Liver (tissue), 8 donors: ENCODE measurements at regions not wholly inside any gene's neighbourhood (a gene's known extent, or its start where the extent isn't known, plus 50 kb on each side); places are given as distances from the start of the nearest gene placed in this dataset.

Experiments used
- DNase-seq: peaks from one replicate; pipeline ENCODE4 v3.0.0-alpha.2; 2017; ENCODE audit warnings: low spot score
- H3K27ac ChIP-seq, 2 donors: one replicate each; pipeline ENCODE4 v1.7.0; 2013; ENCODE audit warnings: inconsistent platforms in 2 of 2, low read length in 2 of 2, control low read depth in 1 of 2, low read depth in 1 of 2, mild to moderate bottlenecking in 1 of 2
- H3K27me3 ChIP-seq, 4 donors: one replicate each; pipeline versions ENCODE4 v1.6.1 to v1.7.0; 2013; ENCODE audit warnings: low read length in 3 of 4, inconsistent platforms in 1 of 4, mild to moderate bottlenecking in 1 of 4, moderate library complexity in 1 of 4; ENCODE audit not compliant: control insufficient read depth in 4 of 4, insufficient read depth in 4 of 4
- H3K36me3 ChIP-seq, 4 donors: one replicate each; pipeline versions ENCODE4 v1.6.1 to v1.7.0; 2013; ENCODE audit warnings: low read length in 3 of 4, mild to moderate bottlenecking in 3 of 4, low read depth in 1 of 4, moderate library complexity in 1 of 4; ENCODE audit not compliant: control insufficient read depth in 4 of 4, insufficient read depth in 3 of 4
- H3K4me1 ChIP-seq, 4 donors: one replicate each; pipeline versions ENCODE4 v1.6.1 to v1.7.0; 2013; ENCODE audit warnings: low read length in 3 of 4, mild to moderate bottlenecking in 3 of 4, moderate library complexity in 1 of 4; ENCODE audit not compliant: control insufficient read depth in 4 of 4, insufficient read depth in 4 of 4
- H3K4me3 ChIP-seq, 3 donors: one replicate each; pipeline versions ENCODE4 v1.6.1 to v1.7.0; 2013; ENCODE audit warnings: low read length in 3 of 3, control low read depth in 1 of 3, low read depth in 1 of 3, mild to moderate bottlenecking in 1 of 3
- H3K9ac ChIP-seq, 2 donors: one replicate each; pipeline ENCODE4 v1.7.0; 2013; ENCODE audit warnings: low read length in 2 of 2, mild to moderate bottlenecking in 2 of 2, moderate library complexity in 2 of 2, control low read depth in 1 of 2, low read depth in 1 of 2
- H3K9me3 ChIP-seq, 4 donors: one replicate each; pipeline versions ENCODE4 v1.6.1 to v1.7.0; 2013; ENCODE audit warnings: low read length in 3 of 4; ENCODE audit not compliant: control insufficient read depth in 4 of 4
- CTCF ChIP-seq: fragments of 150-350 bp; IDR thresholded peaks from 2 replicates; pipeline ENCODE4 v1.5.1; 2017; ENCODE audit warnings: improper control_type of control experiment, low read depth, low read length; ENCODE audit not compliant: missing input control
- EGR1 ChIP-seq, 2 donors: IDR thresholded peaks; 2 replicates each; pipeline ENCODE4 v1.6.1; 2016 to 2018; ENCODE audit warnings: antibody characterized with exemption in 2 of 2, low read depth in 2 of 2
- FOXA1 ChIP-seq: IDR thresholded peaks from 2 replicates; pipeline ENCODE4 v1.6.1; 2016; ENCODE audit warnings: antibody characterized with exemption
- FOXA2 ChIP-seq: IDR thresholded peaks from 2 replicates; pipeline ENCODE4 v1.6.1; 2016; ENCODE audit warnings: antibody characterized with exemption
- GABPA ChIP-seq, 2 donors: IDR thresholded peaks in 1 of 2; conservative IDR thresholded peaks in 1 of 2; 2 replicates each; pipeline ENCODE4 v1.6.1; 2016; ENCODE audit warnings: antibody characterized with exemption in 2 of 2, mild to moderate bottlenecking in 1 of 2, moderate library complexity in 1 of 2
- HNF4A ChIP-seq, 2 donors: conservative IDR thresholded peaks; 2 replicates each; pipeline ENCODE4 v1.6.1; 2016; ENCODE audit warnings: antibody characterized with exemption in 2 of 2, mild to moderate bottlenecking in 2 of 2
- HNF4G ChIP-seq: IDR thresholded peaks from 2 replicates; pipeline ENCODE4 v1.6.1; 2016; ENCODE audit warnings: antibody characterized with exemption
- JUND ChIP-seq, 2 donors: IDR thresholded peaks; 2 replicates each; pipeline ENCODE4 v1.6.1; 2016; ENCODE audit warnings: antibody characterized with exemption in 2 of 2
- MAX ChIP-seq: IDR thresholded peaks from 2 replicates; pipeline ENCODE4 v1.6.1; 2016; ENCODE audit warnings: antibody characterized with exemption
- NR2F2 ChIP-seq: IDR thresholded peaks from 2 replicates; pipeline ENCODE4 v1.6.1; 2016; ENCODE audit warnings: antibody characterized with exemption
- RAD21 ChIP-seq, 2 donors: IDR thresholded peaks; 2 replicates each; pipeline ENCODE4 v1.6.1; 2016; ENCODE audit warnings: antibody characterized with exemption in 2 of 2, mild to moderate bottlenecking in 2 of 2
- REST ChIP-seq: IDR thresholded peaks from 2 replicates; pipeline ENCODE4 v1.6.1; 2016; ENCODE audit warnings: antibody characterized with exemption, mild to moderate bottlenecking
- RXRA ChIP-seq, 2 donors: IDR thresholded peaks; 2 replicates each; pipeline ENCODE4 v1.6.1; 2017 to 2018; ENCODE audit warnings: antibody characterized with exemption in 2 of 2, mild to moderate bottlenecking in 1 of 2
- SP1 ChIP-seq: IDR thresholded peaks from 2 replicates; pipeline ENCODE4 v1.6.1; 2018; ENCODE audit warnings: antibody characterized with exemption, mild to moderate bottlenecking
- TAF1 ChIP-seq: conservative IDR thresholded peaks from 2 replicates; pipeline ENCODE4 v1.6.1; 2016; ENCODE audit warnings: antibody characterized with exemption, mild to moderate bottlenecking
- YY1 ChIP-seq: IDR thresholded peaks from 2 replicates; pipeline ENCODE4 v1.6.1; 2016; ENCODE audit warnings: antibody characterized with exemption, mild to moderate bottlenecking
- WGBS: extraction: QIAGEN DNeasy Blood & Tissue Kit; methylation state at CpG from one replicate; pipeline ENCODE4 v1.1.7; 2013; 5-methylcytosine and 5-hydroxymethylcytosine counted together
- TF ChIP-seq, protein P1 (sequence below): IDR thresholded peaks from 2 replicates; pipeline ENCODE4 v1.6.1; 2016; ENCODE audit warnings: antibody characterized with exemption
- TF ChIP-seq, protein P2 (sequence below): IDR thresholded peaks from 2 replicates; pipeline ENCODE4 v1.6.1; 2016; ENCODE audit warnings: antibody characterized with exemption
- donor health status: healthy.
- donor health status: healthy.
- donor health status: healthy.
- donor health status: healthy.
- donor health status: healthy.

- H3K27me3 ChIP-seq, result peaks cover 0 to 7% (median 0%) of the 10 kb centered on the region in 4 donors
- no peaks in the 10 kb centered on the region for H3K9me3 ChIP-seq
- whole genome bisulfite sequencing, result 79% methylated on average over 1 of the region's 1 CpG
- no peak overlapping the region for H3K9ac ChIP-seq
- no peak for DNase-seq
- H3K4me1 ChIP-seq, result peaks cover 0 to 5% (median 1%) of the 10 kb centered on the region in 4 donors
- H3K36me3 ChIP-seq, result no peaks in the 10 kb centered on the region
- no peak overlapping the region for H3K27ac ChIP-seq
- H3K4me3 ChIP-seq, result no peak overlapping the region
- TF ChIP-seq, protein P1, sequence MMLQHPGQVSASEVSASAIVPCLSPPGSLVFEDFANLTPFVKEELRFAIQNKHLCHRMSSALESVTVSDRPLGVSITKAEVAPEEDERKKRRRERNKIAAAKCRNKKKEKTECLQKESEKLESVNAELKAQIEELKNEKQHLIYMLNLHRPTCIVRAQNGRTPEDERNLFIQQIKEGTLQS, result no peak
- TF ChIP-seq EGR1 (IDR thresholded peaks at IDR 0.05; ENCODE audit: low read depth in 2 of 2), result no peak
- TF ChIP-seq RXRA (IDR thresholded peaks at IDR 0.05), result no peak
- TF ChIP-seq, protein P2, sequence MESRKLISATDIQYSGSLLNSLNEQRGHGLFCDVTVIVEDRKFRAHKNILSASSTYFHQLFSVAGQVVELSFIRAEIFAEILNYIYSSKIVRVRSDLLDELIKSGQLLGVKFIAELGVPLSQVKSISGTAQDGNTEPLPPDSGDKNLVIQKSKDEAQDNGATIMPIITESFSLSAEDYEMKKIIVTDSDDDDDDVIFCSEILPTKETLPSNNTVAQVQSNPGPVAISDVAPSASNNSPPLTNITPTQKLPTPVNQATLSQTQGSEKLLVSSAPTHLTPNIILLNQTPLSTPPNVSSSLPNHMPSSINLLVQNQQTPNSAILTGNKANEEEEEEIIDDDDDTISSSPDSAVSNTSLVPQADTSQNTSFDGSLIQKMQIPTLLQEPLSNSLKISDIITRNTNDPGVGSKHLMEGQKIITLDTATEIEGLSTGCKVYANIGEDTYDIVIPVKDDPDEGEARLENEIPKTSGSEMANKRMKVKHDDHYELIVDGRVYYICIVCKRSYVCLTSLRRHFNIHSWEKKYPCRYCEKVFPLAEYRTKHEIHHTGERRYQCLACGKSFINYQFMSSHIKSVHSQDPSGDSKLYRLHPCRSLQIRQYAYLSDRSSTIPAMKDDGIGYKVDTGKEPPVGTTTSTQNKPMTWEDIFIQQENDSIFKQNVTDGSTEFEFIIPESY, result no peak
- TF ChIP-seq FOXA2, result no peak
- no peak for TF ChIP-seq JUND (IDR thresholded peaks at IDR 0.05)
- no peak for TF ChIP-seq NR2F2
- no peak for TF ChIP-seq HNF4G
- no peak for TF ChIP-seq YY1
- TF ChIP-seq RAD21 (IDR thresholded peaks at IDR 0.05), result no peak
Observed at GRCh38 chr14:57071639-57072038, 197.1 kb downstream of the EXOC5 start.

- no peak overlapping the region for H3K9ac ChIP-seq
- peaks cover 0 to 7% (median 0%) of the 10 kb centered on the region in 4 donors for H3K27me3 ChIP-seq
- TF ChIP-seq HNF4A (conservative IDR thresholded peaks at IDR 0.05) (no peak), GABPA (IDR thresholded peaks at IDR 0.05 in 1 of 2, conservative IDR thresholded peaks at IDR 0.05 in 1 of 2) (no peak), SP1 (no peak), YY1 (no peak), REST (no peak), MAX (no peak), JUND (IDR thresholded peaks at IDR 0.05) (no peak), HNF4G (no peak), RXRA (IDR thresholded peaks at IDR 0.05) (no peak), EGR1 (IDR thresholded peaks at IDR 0.05; ENCODE audit: low read depth in 2 of 2) (no peak), CTCF (no peak), TAF1 (no peak), NR2F2 (no peak), FOXA1 (no peak), FOXA2 (no peak)
- TF ChIP-seq, protein P2, result no peak
- TF ChIP-seq, protein P1, result no peak
- H3K4me1 ChIP-seq, result peaks cover 0 to 10% (median 5%) of the 10 kb centered on the region in 4 donors
- no peaks in the 10 kb centered on the region for H3K36me3 ChIP-seq
- DNase-seq, result no peak
- H3K9me3 ChIP-seq, result no peaks in the 10 kb centered on the region
- WGBS, result 65% methylated on average over 5 of the region's 5 CpGs
- H3K4me3 ChIP-seq, result no peak overlapping the region
- H3K27ac ChIP-seq, result no peak overlapping the region
Observed at GRCh38 chr14:57069702-57070101, 199.0 kb downstream of the EXOC5 start.
